Thymus (tissue), 11 donors: ENCODE measurements at regions not wholly inside any gene's neighbourhood (a gene's known extent, or its start where the extent isn't known, plus 50 kb on each side); places are given as distances from the start of the nearest gene placed in this dataset.

Source experiments
- DNase-seq, 9 donors: peaks; one replicate each; pipeline ENCODE4 v3.0.0-alpha.2; 2013; ENCODE audit warnings: low spot score in 9 of 9, low read depth in 6 of 9, missing footprints in 1 of 9
- H3K27ac ChIP-seq, 2 donors: one replicate each; pipeline ENCODE4 v1.5.1; 2013; ENCODE audit warnings: control low read depth in 1 of 2, low read depth in 1 of 2, low read length in 1 of 2, mild to moderate bottlenecking in 1 of 2, moderate library complexity in 1 of 2
- H3K27me3 ChIP-seq, 2 donors: one replicate each; pipeline ENCODE4 v1.5.1; 2013; ENCODE audit warnings: low read length in 1 of 2; ENCODE audit not compliant: control insufficient read depth in 2 of 2, insufficient read depth in 1 of 2
- H3K36me3 ChIP-seq, 2 donors: one replicate each; pipeline ENCODE4 v1.5.1; 2013; ENCODE audit warnings: low read length in 1 of 2, mild to moderate bottlenecking in 1 of 2, moderate library complexity in 1 of 2; ENCODE audit not compliant: control insufficient read depth in 2 of 2, insufficient read depth in 2 of 2
- H3K4me1 ChIP-seq, 2 donors: one replicate each; pipeline ENCODE4 v1.5.1; 2013; ENCODE audit warnings: low read length in 2 of 2; ENCODE audit not compliant: control insufficient read depth in 2 of 2, insufficient read depth in 2 of 2
- H3K4me3 ChIP-seq, 2 donors: one replicate each; pipeline ENCODE4 v1.5.1; 2013; ENCODE audit warnings: low read length in 2 of 2, control low read depth in 1 of 2, mild to moderate bottlenecking in 1 of 2
- H3K9me3 ChIP-seq, 2 donors: one replicate each; pipeline ENCODE4 v1.5.1; 2013; ENCODE audit warnings: low read length in 1 of 2, mild to moderate bottlenecking in 1 of 2; ENCODE audit not compliant: control insufficient read depth in 2 of 2, insufficient read depth in 1 of 2
- WGBS: extraction: QIAGEN DNeasy Blood & Tissue Kit; methylation state at CpG from one replicate; pipeline ENCODE4 v1.1.7; 2013; 5-methylcytosine and 5-hydroxymethylcytosine counted together
- donor health status: healthy.

DNA sequence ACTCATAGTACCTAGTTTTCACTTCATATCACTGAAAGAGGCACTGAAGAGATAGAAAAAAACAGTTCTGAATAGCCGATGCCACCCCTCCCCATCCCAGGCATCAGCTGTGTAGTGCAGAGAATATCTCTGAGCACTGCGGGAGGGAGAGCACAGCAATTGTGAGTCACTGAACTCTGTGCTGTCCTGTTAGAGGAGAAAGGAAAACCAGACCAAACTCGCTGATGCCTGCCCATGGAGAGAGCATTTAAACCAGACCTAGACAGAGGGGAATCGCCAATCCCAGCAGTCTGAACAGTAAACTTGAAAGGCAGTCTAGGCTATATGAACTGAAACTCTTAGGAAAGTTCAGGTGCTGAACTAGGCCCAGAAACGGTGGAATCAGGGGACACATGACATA, 120.1 kb upstream of the SLC30A5 start:
- no peaks in the 10 kb centered on the region for H3K4me1 ChIP-seq
- H3K27me3 ChIP-seq = no peaks in the 10 kb centered on the region
- H3K27ac ChIP-seq = no peak overlapping the region
- DNase-seq = no peak
- no peak overlapping the region for H3K4me3 ChIP-seq
- no peaks in the 10 kb centered on the region for H3K36me3 ChIP-seq
- no peaks in the 10 kb centered on the region for H3K9me3 ChIP-seq
- 97% methylated on average over 5 of the region's 5 CpGs for WGBS

GRCh38 chr5:68983043-68983442, 110.8 kb upstream of the SLC30A5 start:
- no peak overlapping the region for H3K4me3 ChIP-seq

GRCh38 chr5:68983959-68984358, 109.9 kb upstream of the SLC30A5 start:
- Histone ChIP-seq H3K27me3 (no peaks in the 10 kb centered on the region), H3K4me3 (no peak overlapping the region), H3K4me1 (no peaks in the 10 kb centered on the region), H3K9me3 (no peaks in the 10 kb centered on the region), H3K27ac (no peak overlapping the region), H3K36me3 (no peaks in the 10 kb centered on the region)
- DNase-seq = no peak
- 93% methylated on average over 3 of the region's 3 CpGs for WGBS

More at GRCh38 chr5:68983043-68983442, 110.8 kb upstream of the SLC30A5 start:
- Histone ChIP-seq H3K9me3 (no peaks in the 10 kb centered on the region), H3K4me1 (no peaks in the 10 kb centered on the region), H3K27me3 (no peaks in the 10 kb centered on the region), H3K27ac (no peak overlapping the region), H3K36me3 (no peaks in the 10 kb centered on the region)
- no peak for DNase-seq
- WGBS = 92% methylated on average over 2 of the region's 2 CpGs

DNA sequence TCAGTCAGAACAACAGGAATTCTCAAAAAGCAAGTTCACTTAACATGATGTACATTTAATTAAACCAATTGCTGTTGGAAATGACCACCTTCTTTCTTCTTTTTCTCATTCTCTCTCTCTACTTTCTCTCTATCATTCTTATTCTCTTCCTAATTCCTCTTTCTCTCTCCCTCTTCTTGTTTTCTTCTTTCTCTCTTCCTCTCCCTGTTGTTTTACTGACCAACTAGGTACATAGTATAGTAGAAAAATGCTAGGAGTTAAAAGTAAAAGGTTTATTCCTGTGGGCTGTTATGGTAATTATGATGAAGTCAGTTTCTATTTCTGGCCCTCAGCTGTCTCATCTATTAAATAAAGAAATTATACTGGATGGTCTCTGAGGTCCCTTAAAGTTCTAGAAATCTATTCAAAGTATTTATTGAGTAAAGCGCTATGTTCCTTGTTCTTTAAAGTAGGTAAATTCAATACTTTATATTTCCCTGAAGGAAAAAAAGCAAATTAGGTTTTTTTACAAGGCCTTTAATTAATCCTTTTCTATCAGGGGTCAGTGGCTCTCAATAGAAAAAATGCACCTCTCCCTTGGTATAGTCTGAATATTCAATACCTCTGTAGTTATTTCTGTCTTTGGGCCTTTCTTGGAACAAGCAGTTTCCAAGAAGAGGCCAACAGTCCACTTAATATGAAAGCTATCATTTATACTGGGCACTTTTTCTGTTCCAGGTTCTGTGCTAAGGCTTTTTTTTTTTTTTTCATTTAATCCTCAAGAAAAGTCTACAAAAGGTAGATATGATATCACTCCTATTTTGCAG, 102.3 kb upstream of the SLC30A5 start:
- Histone ChIP-seq H3K9me3 (no peaks in the 10 kb centered on the region), H3K4me3 (no peak overlapping the region), H3K27ac (no peak overlapping the region), H3K27me3 (no peaks in the 10 kb centered on the region), H3K4me1 (no peaks in the 10 kb centered on the region), H3K36me3 (no peaks in the 10 kb centered on the region)
- 98% methylated on average over 1 of the region's 1 CpG for WGBS
- DNase-seq = no peak

DNA sequence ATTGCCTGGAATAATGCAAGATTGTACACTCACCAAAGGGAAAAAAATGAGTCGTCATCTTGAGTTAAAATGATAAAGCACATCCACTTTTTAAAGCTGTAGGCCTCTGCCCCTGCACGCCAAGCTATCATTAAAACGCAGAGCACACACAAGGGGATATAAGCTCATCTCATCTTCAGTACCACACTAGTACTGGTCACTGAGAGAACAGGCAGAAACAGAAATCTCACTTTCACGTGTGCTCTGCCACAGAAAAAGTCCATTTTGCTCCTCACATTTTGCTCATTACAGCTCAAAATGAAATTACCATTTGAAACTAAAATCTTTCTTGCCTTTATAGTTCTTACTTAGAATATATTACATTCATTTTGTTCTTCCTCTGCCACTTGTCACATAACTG, 99.2 kb upstream of the SLC30A5 start:
- DNase-seq = no peak
- H3K4me3 ChIP-seq = no peak overlapping the region
- no peak overlapping the region for H3K27ac ChIP-seq
- WGBS = 94% methylated on average over 4 of the region's 4 CpGs
- no peaks in the 10 kb centered on the region for H3K9me3 ChIP-seq
- no peaks in the 10 kb centered on the region for H3K36me3 ChIP-seq
- H3K4me1 ChIP-seq = no peaks in the 10 kb centered on the region
- no peaks in the 10 kb centered on the region for H3K27me3 ChIP-seq

GRCh38 chr5:68995845-68996545, 97.8 kb upstream of the SLC30A5 start:
- no peaks in the 10 kb centered on the region for H3K27me3 ChIP-seq
- no peak for DNase-seq
- WGBS = 85% methylated on average over 11 of the region's 11 CpGs
- no peak overlapping the region for H3K4me3 ChIP-seq
- no peaks in the 10 kb centered on the region for H3K36me3 ChIP-seq
- no peaks in the 10 kb centered on the region for H3K9me3 ChIP-seq
- no peaks in the 10 kb centered on the region for H3K4me1 ChIP-seq
- H3K27ac ChIP-seq = no peak overlapping the region

DNA sequence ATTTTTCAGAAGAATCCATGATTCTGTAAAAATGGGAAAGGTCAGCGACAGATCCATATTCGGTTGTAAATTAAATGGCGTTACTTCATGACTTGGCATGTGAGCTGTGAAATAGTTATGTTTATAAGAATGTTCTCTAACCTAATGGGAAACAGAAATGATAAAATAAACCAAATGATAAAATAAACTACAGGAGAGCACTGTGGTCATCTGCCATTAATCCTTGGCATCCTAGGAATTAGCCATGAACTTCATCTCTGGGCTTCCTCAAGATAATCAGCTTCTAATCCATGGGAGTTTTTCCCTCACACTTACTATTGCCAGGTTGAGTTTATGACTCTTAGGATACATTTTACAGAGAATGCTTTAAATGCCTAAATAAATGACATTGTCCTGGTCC, 94.6 kb upstream of the SLC30A5 start:
- no peak overlapping the region for H3K4me3 ChIP-seq
- no peaks in the 10 kb centered on the region for H3K4me1 ChIP-seq
- no peaks in the 10 kb centered on the region for H3K9me3 ChIP-seq
- no peaks in the 10 kb centered on the region for H3K27me3 ChIP-seq
- 99% methylated on average over 3 of the region's 3 CpGs for WGBS
- H3K27ac ChIP-seq = no peak overlapping the region
- H3K36me3 ChIP-seq = no peaks in the 10 kb centered on the region
- no peak for DNase-seq

- Histone ChIP-seq H3K27me3 (no peaks in the 10 kb centered on the region), H3K9me3 (no peaks in the 10 kb centered on the region), H3K4me1 (no peaks in the 10 kb centered on the region), H3K36me3 (no peaks in the 10 kb centered on the region), H3K4me3 (no peak overlapping the region), H3K27ac (no peak overlapping the region)
- WGBS = 97% methylated on average over 5 of the region's 5 CpGs
- DNase-seq = no peak
These were observed 93.4 kb upstream of the SLC30A5 start for GRCh38 chr5:69000216-69000919.

DNA sequence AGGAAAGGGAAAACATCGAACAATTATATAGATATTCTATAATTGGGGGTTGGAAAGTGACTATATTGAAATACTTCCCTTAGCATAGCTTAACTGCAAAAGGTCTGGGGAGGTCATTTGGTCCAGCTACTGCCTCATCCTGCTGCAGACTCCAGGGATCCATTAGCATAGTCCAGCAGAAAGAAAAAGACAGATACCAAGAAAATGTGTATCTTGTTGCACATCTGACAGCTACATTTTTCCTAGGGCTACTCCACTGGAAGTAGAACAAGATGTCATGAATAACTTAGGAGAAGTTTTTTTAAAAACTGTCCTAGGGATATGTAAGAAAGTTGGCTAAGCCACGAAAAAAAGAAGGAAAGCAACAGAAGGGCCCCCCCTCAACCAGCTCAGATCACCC, 92.9 kb upstream of the SLC30A5 start:
- H3K27ac ChIP-seq = no peak overlapping the region
- no peaks in the 10 kb centered on the region for H3K27me3 ChIP-seq
- H3K4me1 ChIP-seq = no peaks in the 10 kb centered on the region
- H3K9me3 ChIP-seq = no peaks in the 10 kb centered on the region
- 80% methylated on average over 2 of the region's 2 CpGs for WGBS
- DNase-seq = no peak
- H3K4me3 ChIP-seq = no peak overlapping the region
- no peaks in the 10 kb centered on the region for H3K36me3 ChIP-seq
